ENCODE measurements at regions not wholly inside any gene's neighbourhood (a gene's known extent, or its start where the extent isn't known, plus 50 kb on each side); places are given as distances from the start of the nearest gene placed in this dataset.

DNA sequence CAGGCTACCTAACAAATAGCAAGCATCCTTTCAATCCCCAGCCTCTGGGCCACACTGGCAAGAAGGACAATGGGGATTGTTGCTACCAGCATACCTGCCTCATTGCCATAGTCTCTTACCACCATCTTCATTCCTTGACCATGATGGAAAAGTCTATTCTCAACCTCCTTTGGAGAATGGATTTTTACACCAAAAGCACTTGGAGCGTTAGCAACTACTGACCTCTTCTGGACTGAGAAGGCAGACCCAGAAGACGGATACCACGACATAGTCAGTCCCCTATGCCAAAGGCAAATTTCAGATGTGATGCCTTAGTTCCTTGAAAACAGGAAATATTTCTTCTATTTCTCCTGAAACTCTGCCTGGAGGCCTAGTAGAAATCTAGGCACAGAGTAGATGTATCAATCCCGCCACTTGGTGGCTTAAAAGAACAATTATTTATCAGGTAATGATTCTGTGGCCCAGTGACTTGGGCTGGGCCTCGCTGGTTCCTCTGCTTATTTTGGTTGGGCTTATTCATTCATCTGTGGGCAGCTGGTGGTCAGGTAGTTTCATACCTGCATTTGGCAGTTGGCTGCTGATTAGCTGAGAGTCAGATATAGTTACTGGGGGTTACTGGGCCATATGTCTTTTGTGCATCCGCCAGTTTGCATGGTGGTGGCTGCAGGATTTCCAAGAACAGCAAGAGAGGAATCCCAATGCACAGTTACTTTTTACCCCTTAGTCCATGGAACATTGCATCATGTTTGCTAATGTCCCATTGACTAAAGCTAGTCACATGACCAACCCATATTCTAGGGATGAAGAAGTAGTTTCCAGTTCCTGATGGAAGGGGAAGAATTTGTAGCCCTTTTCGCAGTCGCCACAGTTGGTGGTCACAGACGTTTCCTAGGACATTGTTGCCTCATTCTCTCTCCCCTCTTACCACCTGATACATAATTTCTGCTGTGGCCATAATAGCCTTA, 75.2 kb downstream of the DHCR7 start:
- no peaks in the 10 kb centered on the region for H3K9me3 ChIP-seq
- no peak overlapping the region for H3K4me3 ChIP-seq (replicated peaks in 1 of 3)
- H3K4me1 ChIP-seq, result no peaks in the 10 kb centered on the region
- intact Hi-C loops (cut with DNase I), result no loop called here
- no peak for TF ChIP-seq POLR2A (IDR thresholded peaks at IDR 0.05)
- TF ChIP-seq, protein P1, sequence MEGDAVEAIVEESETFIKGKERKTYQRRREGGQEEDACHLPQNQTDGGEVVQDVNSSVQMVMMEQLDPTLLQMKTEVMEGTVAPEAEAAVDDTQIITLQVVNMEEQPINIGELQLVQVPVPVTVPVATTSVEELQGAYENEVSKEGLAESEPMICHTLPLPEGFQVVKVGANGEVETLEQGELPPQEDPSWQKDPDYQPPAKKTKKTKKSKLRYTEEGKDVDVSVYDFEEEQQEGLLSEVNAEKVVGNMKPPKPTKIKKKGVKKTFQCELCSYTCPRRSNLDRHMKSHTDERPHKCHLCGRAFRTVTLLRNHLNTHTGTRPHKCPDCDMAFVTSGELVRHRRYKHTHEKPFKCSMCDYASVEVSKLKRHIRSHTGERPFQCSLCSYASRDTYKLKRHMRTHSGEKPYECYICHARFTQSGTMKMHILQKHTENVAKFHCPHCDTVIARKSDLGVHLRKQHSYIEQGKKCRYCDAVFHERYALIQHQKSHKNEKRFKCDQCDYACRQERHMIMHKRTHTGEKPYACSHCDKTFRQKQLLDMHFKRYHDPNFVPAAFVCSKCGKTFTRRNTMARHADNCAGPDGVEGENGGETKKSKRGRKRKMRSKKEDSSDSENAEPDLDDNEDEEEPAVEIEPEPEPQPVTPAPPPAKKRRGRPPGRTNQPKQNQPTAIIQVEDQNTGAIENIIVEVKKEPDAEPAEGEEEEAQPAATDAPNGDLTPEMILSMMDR (IDR thresholded peaks at IDR 0.05), result peak in 4 of 6 experiments; percentile 23 to 63 (median 48)
- H3K36me3 ChIP-seq, result no peaks in the 10 kb centered on the region
- H3K27ac ChIP-seq, result no peak overlapping the region
- 77 to 78% methylated on average over 9 of the region's 9 CpGs for WGBS, 2 donors
- H3K27me3 ChIP-seq, result no peaks in the 10 kb centered on the region
- peak in 1 of 2 donors; percentile 8 for DNase-seq

DNA sequence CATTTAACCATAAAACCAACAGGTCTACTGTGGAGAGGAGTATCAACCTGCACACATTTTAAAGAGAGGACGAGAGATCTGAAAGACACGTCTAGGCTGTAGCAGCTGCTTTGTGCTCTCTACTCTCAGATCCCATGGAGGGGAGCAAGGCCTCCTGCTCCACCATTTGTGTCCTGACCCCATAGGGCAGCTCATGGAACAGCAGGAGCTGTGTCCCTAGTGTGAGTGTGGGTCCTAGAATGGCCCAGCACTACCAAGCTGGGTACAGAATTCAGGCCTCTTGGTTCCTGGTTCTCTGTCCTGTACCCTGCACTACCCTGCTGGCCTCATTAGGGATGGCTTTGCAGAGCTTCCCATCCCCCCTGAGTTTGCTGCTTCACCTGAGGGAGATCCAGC, 76.5 kb downstream of the DHCR7 start:
- Histone ChIP-seq H3K4me1 (no peaks in the 10 kb centered on the region), H3K27ac (no peak overlapping the region), H3K27me3 (no peaks in the 10 kb centered on the region), H3K4me3 (replicated peaks in 1 of 3) (no peak overlapping the region), H3K36me3 (no peaks in the 10 kb centered on the region), H3K9me3 (no peaks in the 10 kb centered on the region)
- TF ChIP-seq, protein P1 (IDR thresholded peaks at IDR 0.05), result no peak
- no peak for TF ChIP-seq POLR2A (IDR thresholded peaks at IDR 0.05)
- no peak for DNase-seq
- WGBS, 2 donors, result 94 to 95% methylated on average over 2 of the region's 2 CpGs
- intact Hi-C loops (cut with DNase I), result no loop called here

DNA sequence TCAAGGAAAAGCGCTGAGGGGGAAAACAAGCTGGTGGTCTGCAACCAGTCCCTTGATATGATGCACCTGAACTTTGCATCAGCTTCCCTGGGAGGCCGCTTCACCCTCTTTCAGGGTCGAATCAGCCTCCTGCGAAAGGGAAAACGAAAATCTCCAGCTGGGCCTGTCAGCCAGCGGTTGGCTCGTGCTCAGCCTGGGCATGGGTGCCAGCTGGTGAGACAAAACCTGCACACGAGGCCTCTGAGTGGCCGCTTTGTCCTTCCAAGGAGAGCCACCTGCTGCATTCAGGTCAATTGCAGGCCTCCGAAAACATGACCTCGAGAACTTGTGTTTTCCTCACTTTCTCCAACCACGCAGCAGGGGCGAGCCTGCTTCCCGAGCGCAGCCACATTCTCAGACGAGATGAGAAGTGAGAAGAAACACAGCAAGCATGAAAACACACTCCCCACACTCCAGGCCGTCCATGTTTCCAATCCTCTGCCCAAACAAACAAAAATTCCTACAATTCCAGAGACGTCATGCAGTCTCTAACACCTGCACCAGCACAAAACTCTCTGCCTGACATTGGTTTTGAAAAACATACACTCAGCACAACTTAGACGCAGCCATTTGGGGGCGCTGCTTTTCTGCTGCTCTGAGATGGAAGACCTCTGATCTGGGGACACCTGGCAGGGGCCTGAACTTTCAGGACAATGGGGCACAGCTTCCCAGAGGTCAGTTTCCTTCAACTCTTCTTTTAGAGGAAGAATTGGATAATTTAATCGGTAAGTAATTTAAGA, 77.1 kb downstream of the DHCR7 start:
- intact Hi-C loops (cut with DNase I), result no loop called here
- WGBS, 2 donors, result 80 to 84% methylated on average over 21 of the region's 21 CpGs
- H3K36me3 ChIP-seq, result no peaks in the 10 kb centered on the region
- H3K27me3 ChIP-seq, result no peaks in the 10 kb centered on the region
- no peaks in the 10 kb centered on the region for H3K4me1 ChIP-seq
- H3K27ac ChIP-seq, result no peak overlapping the region
- no peak overlapping the region for H3K4me3 ChIP-seq (replicated peaks in 1 of 3)
- TF ChIP-seq POLR2A (IDR thresholded peaks at IDR 0.05), result no peak
- TF ChIP-seq, protein P1 (IDR thresholded peaks at IDR 0.05), result no peak
- no peaks in the 10 kb centered on the region for H3K9me3 ChIP-seq
- DNase-seq, result no peak

DNA sequence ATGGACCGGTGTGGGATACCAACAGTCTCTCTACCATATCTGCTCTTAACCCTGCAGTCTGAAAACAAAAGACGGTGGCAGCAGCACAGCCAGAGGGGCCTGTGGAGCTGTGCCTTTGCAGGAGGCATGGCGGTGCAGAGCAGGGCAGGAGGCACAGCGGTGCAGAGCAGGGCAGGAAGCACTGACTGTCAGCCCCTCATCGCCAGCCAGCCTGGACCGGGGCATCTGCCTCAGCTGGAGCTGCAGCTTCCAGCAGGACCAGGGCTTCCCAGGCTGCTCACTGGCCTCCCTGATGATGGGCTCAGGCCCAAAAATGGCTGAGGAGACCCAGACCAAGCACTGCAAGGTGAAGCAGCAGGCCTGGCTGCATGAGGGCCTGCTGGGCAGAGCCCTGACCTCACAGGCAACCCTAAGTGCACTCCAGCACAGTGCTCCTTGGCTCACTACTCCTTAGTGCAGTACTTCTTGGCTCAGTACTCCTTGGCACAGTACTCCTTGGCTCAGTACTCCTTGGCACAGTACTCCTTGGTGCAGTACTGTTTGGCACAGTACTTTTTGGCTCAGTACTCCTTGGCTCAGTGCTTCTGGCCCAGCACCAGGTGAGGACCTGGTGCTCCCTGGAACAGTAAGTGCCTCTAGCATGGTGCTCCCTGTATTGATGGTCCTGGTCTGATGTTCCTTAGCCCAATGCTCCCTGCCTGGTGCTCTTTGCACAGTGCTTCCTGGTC, 78.0 kb downstream of the DHCR7 start:
- Histone ChIP-seq H3K27me3 (no peaks in the 10 kb centered on the region), H3K4me3 (replicated peaks in 1 of 3) (no peak overlapping the region), H3K27ac (no peak overlapping the region), H3K36me3 (no peaks in the 10 kb centered on the region), H3K9me3 (no peaks in the 10 kb centered on the region), H3K4me1 (no peaks in the 10 kb centered on the region)
- 71 to 93% methylated on average over 4 to 5 of the region's 6 CpGs for WGBS, 2 donors
- intact Hi-C loops (cut with DNase I), result no loop called here
- no peak for TF ChIP-seq POLR2A (IDR thresholded peaks at IDR 0.05)
- TF ChIP-seq, protein P1 (IDR thresholded peaks at IDR 0.05), result no peak
- DNase-seq, result no peak
